Naive thymus-derived CD4-positive, alpha-beta T cell (primary cell): ENCODE measurements at regions not wholly inside any gene's neighbourhood (a gene's known extent, or its start where the extent isn't known, plus 50 kb on each side); places are given as distances from the start of the nearest gene placed in this dataset.
A peak's percentile ranks its signal among the peaks of the same experiment; 100 is the strongest.

Source experiments
- ATAC-seq: fragments of 150-1000 bp; cut with Tn5 transposase; 2 replicates; pipeline ENCODE4 v1.10.0; 2021; ENCODE audit warnings: mild to moderate bottlenecking, moderate library complexity
- CTCF ChIA-PET: fragments of 350-600 bp; sonication (Branson Sonifier 250); formaldehyde crosslinking; loops from one replicate; lab custom pipeline; 2021; ENCODE audit warnings: antibody characterized with exemption; lab: Charles Lee
- POLR2A ChIA-PET: fragments of 350-600 bp; sonication (Branson Sonifier 250); formaldehyde crosslinking; loops from one replicate; lab custom pipeline; 2021; ENCODE audit warnings: antibody characterized with exemption, inconsistent platforms; lab: Charles Lee
- DNase-seq, 9 donors: peaks; one replicate each; pipeline versions ENCODE4 v3.0.0 to v3.0.0-alpha.2; 2020 to 2022; ENCODE audit warnings: mixed read lengths in 1 of 9
- H3K27ac ChIP-seq: one replicate; pipeline ENCODE4 v1.7.0; 2013; ENCODE audit warnings: mild to moderate bottlenecking, low read depth, low read length, moderate library complexity
- H3K27me3 ChIP-seq, 2 donors: one replicate each; pipeline ENCODE4 v1.7.0; 2013; ENCODE audit warnings: low read length in 2 of 2, mild to moderate bottlenecking in 2 of 2, moderate library complexity in 2 of 2; ENCODE audit not compliant: control insufficient read depth in 2 of 2, insufficient read depth in 2 of 2
- H3K36me3 ChIP-seq, 3 experiments: 1 replicate in 2 of 3; 2 replicates in 1 of 3; pipeline ENCODE4 v1.7.0; 2013; ENCODE audit warnings: low read length in 3 of 3, mild to moderate bottlenecking in 3 of 3, moderate library complexity in 1 of 3; ENCODE audit not compliant: insufficient read depth in 3 of 3, control insufficient read depth in 2 of 3
- H3K4me1 ChIP-seq, 2 donors: one replicate each; pipeline ENCODE4 v1.7.0; 2013; ENCODE audit warnings: low read length in 2 of 2, mild to moderate bottlenecking in 2 of 2, moderate library complexity in 1 of 2; ENCODE audit not compliant: control insufficient read depth in 2 of 2, insufficient read depth in 2 of 2
- H3K4me3 ChIP-seq: 2 replicates; pipeline ENCODE4 v1.7.0; 2013; ENCODE audit warnings: mild to moderate bottlenecking, low read length
- H3K9me3 ChIP-seq, 3 experiments: 1 replicate in 2 of 3; 2 replicates in 1 of 3; pipeline ENCODE4 v1.7.0; 2013; ENCODE audit warnings: low read length in 3 of 3; ENCODE audit not compliant: control insufficient read depth in 2 of 3
- H3K27ac Mint-ChIP-seq, 9 donors: one replicate each; pipeline ENCODE4 v1.8.0; 2020 to 2022; ENCODE audit warnings: mixed read lengths in 9 of 9, mild to moderate bottlenecking in 8 of 9, moderate library complexity in 5 of 9, inconsistent platforms in 2 of 9
- H3K27me3 Mint-ChIP-seq, 5 donors: one replicate each; pipeline ENCODE4 v1.8.0; 2021 to 2022; ENCODE audit warnings: mixed read lengths in 5 of 5, mild to moderate bottlenecking in 1 of 5
- H3K36me3 Mint-ChIP-seq, 5 donors: one replicate each; pipeline ENCODE4 v1.8.0; 2020 to 2022; ENCODE audit warnings: mixed read lengths in 5 of 5, mild to moderate bottlenecking in 3 of 5, inconsistent platforms in 1 of 5
- H3K4me1 Mint-ChIP-seq, 7 donors: one replicate each; pipeline ENCODE4 v1.8.0; 2020 to 2022; ENCODE audit warnings: mixed read lengths in 7 of 7, mild to moderate bottlenecking in 3 of 7, inconsistent platforms in 1 of 7
- H3K4me3 Mint-ChIP-seq, 10 donors: one replicate each; pipeline ENCODE4 v1.8.0; 2020 to 2022; ENCODE audit warnings: mild to moderate bottlenecking in 10 of 10, mixed read lengths in 10 of 10, moderate library complexity in 6 of 10, inconsistent platforms in 2 of 10
- H3K9me3 Mint-ChIP-seq, 11 donors: one replicate each; pipeline ENCODE4 v1.8.0; 2020 to 2022; ENCODE audit warnings: mixed read lengths in 11 of 11, mild to moderate bottlenecking in 4 of 11, inconsistent platforms in 1 of 11, moderate library complexity in 1 of 11
- intact Hi-C, 2 donors: fragments of 100-400 bp; cut with micrococcal nuclease; formaldehyde crosslinking; loops; one replicate each; pipeline ENCODE4 v1.15.1; 2023

DNA sequence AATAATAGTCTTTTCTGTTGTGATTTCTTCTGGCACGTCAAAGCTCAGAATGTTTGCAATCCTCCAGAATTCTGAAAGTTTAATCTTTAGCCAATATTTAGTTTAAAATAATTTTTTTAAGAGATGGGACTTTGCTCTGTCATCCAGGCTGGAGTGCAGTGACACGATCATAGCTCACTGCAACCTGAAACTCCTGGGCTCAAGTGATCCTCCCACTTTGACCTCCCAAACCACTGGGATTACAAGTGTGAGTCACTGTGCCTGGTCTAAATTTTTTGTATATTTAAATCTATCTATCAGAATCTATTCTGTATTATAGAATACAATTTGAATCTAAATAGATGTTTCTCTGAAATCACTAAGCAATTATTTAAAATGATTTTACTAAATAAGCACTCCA, 572.7 kb downstream of the VRK1 start:
- H3K4me1 Mint-ChIP-seq, result peaks cover 0 to 10% (median 5%) of the 10 kb centered on the region in 7 donors
- H3K27ac Mint-ChIP-seq, result no peak overlapping the region
- H3K4me3 Mint-ChIP-seq, result no peak overlapping the region
- Histone ChIP-seq H3K36me3 (no peaks in the 10 kb centered on the region), H3K9me3 (no peaks in the 10 kb centered on the region), H3K27me3 (no peaks in the 10 kb centered on the region), H3K4me1 (no peaks in the 10 kb centered on the region), H3K4me3 (no peak overlapping the region), H3K27ac (no peak overlapping the region)
- intact Hi-C loops, result no loop called here
- DNase-seq (no peak), ATAC-seq (no peak)
- POLR2A ChIA-PET, result interaction anchor here (0.7 to 1.1 kb wide), 2 partner anchors 22 to 1458 kb away, joined by 3 read pairs; no protein-coding TSS in a partner anchor
- H3K36me3 Mint-ChIP-seq, result peaks cover 0 to 5% (median 0%) of the 10 kb centered on the region in 5 donors
- H3K9me3 Mint-ChIP-seq, result peaks cover 0 to 3% (median 0%) of the 10 kb centered on the region in 11 donors
- no peaks in the 10 kb centered on the region for H3K27me3 Mint-ChIP-seq
- CTCF ChIA-PET, result interaction anchor here (0.6 kb wide), 1 partner anchor 38 kb away, joined by 3 read pairs; no protein-coding TSS in a partner anchor

DNA sequence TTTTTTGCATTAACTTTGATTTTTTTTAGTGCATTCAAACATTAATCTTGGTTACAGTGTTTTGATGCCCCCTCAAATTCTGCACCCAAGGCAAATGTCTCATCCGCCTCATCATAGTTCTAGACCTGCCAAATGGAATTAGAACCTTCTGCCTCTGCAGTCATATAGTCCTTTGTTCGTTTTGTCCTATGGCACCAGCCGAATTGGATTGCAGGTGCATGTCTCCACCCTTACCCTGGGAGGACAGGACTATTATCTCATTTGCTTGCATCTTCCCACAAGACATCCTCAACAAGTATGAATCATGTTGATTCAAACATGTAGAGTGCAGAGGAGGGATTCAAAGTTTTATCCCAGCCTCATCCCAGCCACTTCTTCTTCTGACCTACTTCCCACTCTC, 579.1 kb downstream of the VRK1 start:
- H3K36me3 ChIP-seq, result no peaks in the 10 kb centered on the region
- ChIA-PET POLR2A (no interaction called here), CTCF (no interaction called here)
- H3K4me1 Mint-ChIP-seq, result peaks cover 35 to 62% (median 43%) of the 10 kb centered on the region in 7 donors
- H3K9me3 ChIP-seq, result peaks cover 0 to 4% (median 0%) of the 10 kb centered on the region in 3 experiments
- no peak overlapping the region for H3K4me3 Mint-ChIP-seq
- DNase-seq, result no peak
- ATAC-seq, result no peak
- no peak overlapping the region for H3K27ac Mint-ChIP-seq
- no peak overlapping the region for H3K27ac ChIP-seq
- no peaks in the 10 kb centered on the region for H3K27me3 ChIP-seq
- peaks cover 0 to 6% (median 0%) of the 10 kb centered on the region in 11 donors for H3K9me3 Mint-ChIP-seq
- peaks cover 0 to 10% (median 0%) of the 10 kb centered on the region in 5 donors for H3K36me3 Mint-ChIP-seq
- intact Hi-C loops, result loop anchor here in 1 of 2 donors (5.0 kb wide), 1 partner anchor 36 kb away; no protein-coding TSS in a partner anchor
- peaks cover 0 to 6% (median 0%) of the 10 kb centered on the region in 5 donors for H3K27me3 Mint-ChIP-seq
- H3K4me1 ChIP-seq, result peaks cover 26 to 46% of the 10 kb centered on the region in 2 donors
- no peak overlapping the region for H3K4me3 ChIP-seq

DNA sequence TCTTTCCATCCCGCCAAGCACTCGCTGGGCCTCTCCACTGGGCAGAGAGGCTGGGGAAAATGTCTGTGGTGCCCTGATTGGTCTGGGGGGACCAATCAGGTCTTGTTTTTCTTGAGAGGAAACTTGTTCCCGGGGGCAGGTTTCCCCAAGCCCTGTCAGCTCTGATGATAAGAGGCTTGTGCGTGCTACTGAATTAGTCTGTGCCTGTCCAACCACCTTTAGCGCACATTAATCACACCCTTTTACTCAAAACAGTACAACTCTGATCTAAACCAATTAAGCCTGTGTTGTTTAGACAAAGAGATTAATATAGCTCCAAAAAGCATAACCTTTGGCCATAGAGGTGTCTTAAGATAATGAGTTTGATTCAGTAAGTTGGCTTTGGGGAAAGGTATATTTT, 580.4 kb downstream of the VRK1 start:
- Histone ChIP-seq H3K4me3 (no peak overlapping the region), H3K27ac (no peak overlapping the region), H3K27me3 (no peaks in the 10 kb centered on the region), H3K4me1 (peaks cover 26 to 52% of the 10 kb centered on the region in 2 donors), H3K36me3 (no peaks in the 10 kb centered on the region), H3K9me3 (peaks cover 0 to 4% (median 0%) of the 10 kb centered on the region in 3 experiments)
- ATAC-seq (no peak), DNase-seq (no peak)
- Mint-ChIP-seq H3K27me3 (peaks cover 0 to 6% (median 0%) of the 10 kb centered on the region in 5 donors), H3K4me1 (peaks cover 35 to 71% (median 48%) of the 10 kb centered on the region in 7 donors), H3K9me3 (peaks cover 0 to 12% (median 4%) of the 10 kb centered on the region in 11 donors), H3K27ac (peak overlapping the region in 4 of 9 donors; percentile 12 to 76 (median 25)), H3K4me3 (peak overlapping the region in 4 of 10 donors; percentile 45 to 92 (median 70)), H3K36me3 (peaks cover 0 to 19% (median 0%) of the 10 kb centered on the region in 5 donors)
- ChIA-PET CTCF (interaction anchor here (0.7 kb wide), 1 partner anchor 31 kb away, joined by 3 read pairs; no protein-coding TSS in a partner anchor), POLR2A (no interaction called here)
- intact Hi-C loops, result loop anchor here in 1 of 2 donors (5.0 kb wide), 1 partner anchor 35 kb away; no protein-coding TSS in a partner anchor

DNA sequence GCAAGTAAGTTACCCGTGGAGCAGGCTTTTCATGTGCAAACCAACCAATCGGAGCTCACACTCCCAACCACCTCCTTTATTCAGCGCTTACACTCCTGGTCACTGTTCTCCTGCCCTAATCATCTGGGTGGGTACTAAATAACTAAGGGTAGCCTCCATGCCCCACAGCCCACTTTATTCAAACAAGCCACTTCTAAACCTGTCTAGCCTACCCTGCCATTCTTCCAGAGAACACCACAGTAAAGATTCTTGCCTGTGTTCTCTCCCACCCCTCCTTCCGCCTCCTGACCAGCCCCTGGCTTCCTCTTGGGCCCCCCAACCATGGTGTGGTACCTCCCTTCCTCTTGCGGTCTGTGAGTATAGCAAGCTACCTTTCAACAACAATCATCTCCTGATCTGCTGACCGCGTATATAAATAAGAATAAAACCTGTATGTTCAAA, 581.9 kb downstream of the VRK1 start:
- peak overlapping the region; percentile 15 for H3K4me3 ChIP-seq
- peak overlapping the region; percentile 53 to 92 (median 82) for H3K4me3 Mint-ChIP-seq
- peaks cover 30 to 71% (median 47%) of the 10 kb centered on the region in 7 donors for H3K4me1 Mint-ChIP-seq
- H3K27me3 ChIP-seq, result no peaks in the 10 kb centered on the region
- DNase-seq (peak in 4 of 9 donors; percentile 14 to 32 (median 24)), ATAC-seq (peak; percentile 57)
- H3K4me1 ChIP-seq, result peaks cover 26 to 52% of the 10 kb centered on the region in 2 donors
- H3K9me3 ChIP-seq, result peaks cover 0 to 4% (median 0%) of the 10 kb centered on the region in 3 experiments
- peak overlapping the region; percentile 41 for H3K27ac ChIP-seq
- ChIA-PET CTCF (no interaction called here), POLR2A (interaction anchor here (0.6 kb wide), 2 partner anchors 35 to 42 kb away, joined by 3 to 4 read pairs; no protein-coding TSS in a partner anchor)
- peaks cover 0 to 12% (median 4%) of the 10 kb centered on the region in 11 donors for H3K9me3 Mint-ChIP-seq
- H3K36me3 ChIP-seq, result no peaks in the 10 kb centered on the region
- intact Hi-C loops, result loop anchor here in 1 of 2 donors (5.0 kb wide), 1 partner anchor 33 kb away; no protein-coding TSS in a partner anchor
- peak overlapping the region; percentile 52 to 89 (median 80) for H3K27ac Mint-ChIP-seq
- peaks cover 0 to 6% (median 0%) of the 10 kb centered on the region in 5 donors for H3K27me3 Mint-ChIP-seq
- peaks cover 0 to 19% (median 0%) of the 10 kb centered on the region in 5 donors for H3K36me3 Mint-ChIP-seq

DNA sequence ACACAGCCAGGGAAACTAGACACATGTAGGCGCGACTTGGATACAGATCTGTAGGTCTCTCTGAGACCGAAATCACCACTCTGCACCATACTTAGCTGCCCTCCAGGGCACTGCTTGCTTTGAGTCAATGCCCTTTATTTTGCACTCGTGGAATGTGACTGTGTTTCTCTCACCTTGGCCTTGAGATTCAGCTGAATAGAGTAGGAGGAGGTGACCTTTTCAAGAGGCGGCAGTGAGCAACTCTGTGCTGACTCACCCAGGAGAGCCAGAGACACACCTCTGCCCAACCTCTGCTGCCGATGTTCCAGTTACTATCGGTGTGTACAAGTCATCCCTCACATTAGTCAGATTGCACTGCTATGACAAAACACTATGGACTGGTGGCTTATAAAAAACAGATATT, 583.4 kb downstream of the VRK1 start:
- peak overlapping the region in 3 of 10 donors; percentile 18 to 92 (median 81) for H3K4me3 Mint-ChIP-seq
- H3K9me3 Mint-ChIP-seq, result peaks cover 0 to 12% (median 4%) of the 10 kb centered on the region in 11 donors
- H3K27ac Mint-ChIP-seq, result peak overlapping the region in 2 of 9 donors; percentile 21 to 43
- DNase-seq, result peak in 1 of 9 donors; percentile 56
- ChIA-PET CTCF (no interaction called here), POLR2A (no interaction called here)
- no peak overlapping the region for H3K4me3 ChIP-seq
- peaks cover 0 to 4% (median 0%) of the 10 kb centered on the region in 3 experiments for H3K9me3 ChIP-seq
- no peaks in the 10 kb centered on the region for H3K36me3 ChIP-seq
- H3K27me3 Mint-ChIP-seq, result peaks cover 0 to 6% (median 0%) of the 10 kb centered on the region in 5 donors
- intact Hi-C loops, result no loop called here
- H3K27ac ChIP-seq, result no peak overlapping the region
- peaks cover 0 to 19% (median 0%) of the 10 kb centered on the region in 5 donors for H3K36me3 Mint-ChIP-seq
- no peak for ATAC-seq
- peaks cover 26 to 52% of the 10 kb centered on the region in 2 donors for H3K4me1 ChIP-seq
- peaks cover 27 to 62% (median 45%) of the 10 kb centered on the region in 7 donors for H3K4me1 Mint-ChIP-seq
- H3K27me3 ChIP-seq, result no peaks in the 10 kb centered on the region

- Mint-ChIP-seq H3K36me3 (peaks cover 0 to 19% (median 0%) of the 10 kb centered on the region in 5 donors), H3K27ac (no peak overlapping the region), H3K4me1 (peaks cover 27 to 57% (median 45%) of the 10 kb centered on the region in 7 donors), H3K27me3 (peaks cover 0 to 6% (median 0%) of the 10 kb centered on the region in 5 donors), H3K9me3 (peaks cover 0 to 12% (median 4%) of the 10 kb centered on the region in 11 donors), H3K4me3 (no peak overlapping the region)
- ATAC-seq, result no peak
- ChIA-PET POLR2A (no interaction called here), CTCF (no interaction called here)
- no peak for DNase-seq
- no peak overlapping the region for H3K27ac ChIP-seq
- H3K27me3 ChIP-seq, result no peaks in the 10 kb centered on the region
- intact Hi-C loops, result no loop called here
- peaks cover 0 to 4% (median 0%) of the 10 kb centered on the region in 3 experiments for H3K9me3 ChIP-seq
- no peaks in the 10 kb centered on the region for H3K36me3 ChIP-seq
- no peak overlapping the region for H3K4me3 ChIP-seq
- peaks cover 26 to 52% of the 10 kb centered on the region in 2 donors for H3K4me1 ChIP-seq
Observed at GRCh38 chr14:97381309-97381708, 584.1 kb downstream of the VRK1 start.
